Putamen (tissue), 1 donor: ENCODE measurements at regions not wholly inside any gene's neighbourhood (a gene's known extent, or its start where the extent isn't known, plus 50 kb on each side); places are given as distances from the start of the nearest gene placed in this dataset.
A peak's percentile ranks its signal among the peaks of the same experiment; 100 is the strongest.
"Not testable (repeated sequence)": the region's sequence is repeated elsewhere in the genome, so short reads cannot be mapped to it uniquely, and the experiment has no call there.

ENCODE experiments used
- DNase-seq: peaks from one replicate; pipeline ENCODE4 v3.0.0-alpha.2; 2016; ENCODE audit warnings: low spot score

GRCh38 chr20:30484009-30484748 lies 773.3 kb upstream of the DEFB115 start:
- DNase-seq = no peak

GRCh38 chr20:30484749-30485070 lies 772.8 kb upstream of the DEFB115 start:
- no peak for DNase-seq

DNA sequence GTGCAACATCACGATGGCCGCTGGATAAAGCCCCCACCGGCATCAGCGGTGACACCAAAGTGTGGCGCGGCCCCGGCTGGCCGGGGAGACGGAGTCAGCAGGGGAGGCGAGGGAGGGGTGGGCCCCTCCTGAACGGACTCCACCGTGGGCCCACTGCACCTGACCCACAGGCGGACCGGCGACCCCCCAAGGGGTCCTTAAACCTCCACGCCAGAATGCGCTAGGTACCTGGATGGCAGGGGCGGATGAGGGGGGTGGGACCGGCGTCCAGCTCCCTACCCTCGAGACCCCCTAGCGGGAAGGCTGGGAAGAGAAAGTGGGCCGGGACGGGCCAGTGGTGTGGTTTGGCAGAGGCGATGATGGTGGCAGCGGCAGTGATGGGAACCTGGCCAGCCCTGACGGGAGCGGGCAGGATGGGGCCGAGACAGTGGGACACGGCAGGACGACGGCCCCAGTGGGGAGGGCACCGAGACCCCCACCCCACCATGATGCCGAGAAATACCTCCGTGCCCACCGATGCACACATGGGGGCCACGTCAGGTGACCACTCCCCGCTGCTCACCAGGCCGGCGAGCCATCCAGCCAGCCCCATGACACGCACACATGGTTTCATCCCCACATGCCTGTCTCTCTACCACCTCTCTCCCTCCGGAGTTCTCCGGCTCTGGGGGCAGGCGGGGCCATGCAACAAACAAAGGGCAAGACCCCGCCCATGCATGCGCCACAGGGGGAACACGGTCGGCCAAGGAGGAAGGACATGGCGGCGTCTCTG lies 771.9 kb upstream of the DEFB115 start:
- no peak for DNase-seq

DNA sequence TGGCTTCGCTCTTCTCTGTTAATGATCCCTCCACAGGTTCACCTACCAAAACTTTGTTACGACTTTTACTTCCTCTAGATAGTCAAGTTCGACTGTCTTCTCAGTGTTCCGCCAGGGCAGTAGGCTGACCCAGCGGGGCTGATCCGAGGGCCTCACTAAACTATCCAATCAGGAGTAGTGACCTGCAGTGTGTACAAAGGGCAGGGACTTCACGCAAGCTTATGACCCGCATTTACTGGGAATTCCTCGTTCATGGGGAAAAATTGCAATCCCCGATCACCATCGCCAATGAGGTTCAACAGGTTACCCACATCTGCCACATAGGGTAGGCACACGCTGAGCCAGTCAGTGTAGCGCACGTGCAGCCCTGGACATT lies 771.4 kb upstream of the DEFB115 start:
- DNase-seq = no peak

- DNase-seq = not testable (repeated sequence)
These were observed 770.0 kb upstream of the DEFB115 start for GRCh38 chr20:30487461-30487860.

DNA sequence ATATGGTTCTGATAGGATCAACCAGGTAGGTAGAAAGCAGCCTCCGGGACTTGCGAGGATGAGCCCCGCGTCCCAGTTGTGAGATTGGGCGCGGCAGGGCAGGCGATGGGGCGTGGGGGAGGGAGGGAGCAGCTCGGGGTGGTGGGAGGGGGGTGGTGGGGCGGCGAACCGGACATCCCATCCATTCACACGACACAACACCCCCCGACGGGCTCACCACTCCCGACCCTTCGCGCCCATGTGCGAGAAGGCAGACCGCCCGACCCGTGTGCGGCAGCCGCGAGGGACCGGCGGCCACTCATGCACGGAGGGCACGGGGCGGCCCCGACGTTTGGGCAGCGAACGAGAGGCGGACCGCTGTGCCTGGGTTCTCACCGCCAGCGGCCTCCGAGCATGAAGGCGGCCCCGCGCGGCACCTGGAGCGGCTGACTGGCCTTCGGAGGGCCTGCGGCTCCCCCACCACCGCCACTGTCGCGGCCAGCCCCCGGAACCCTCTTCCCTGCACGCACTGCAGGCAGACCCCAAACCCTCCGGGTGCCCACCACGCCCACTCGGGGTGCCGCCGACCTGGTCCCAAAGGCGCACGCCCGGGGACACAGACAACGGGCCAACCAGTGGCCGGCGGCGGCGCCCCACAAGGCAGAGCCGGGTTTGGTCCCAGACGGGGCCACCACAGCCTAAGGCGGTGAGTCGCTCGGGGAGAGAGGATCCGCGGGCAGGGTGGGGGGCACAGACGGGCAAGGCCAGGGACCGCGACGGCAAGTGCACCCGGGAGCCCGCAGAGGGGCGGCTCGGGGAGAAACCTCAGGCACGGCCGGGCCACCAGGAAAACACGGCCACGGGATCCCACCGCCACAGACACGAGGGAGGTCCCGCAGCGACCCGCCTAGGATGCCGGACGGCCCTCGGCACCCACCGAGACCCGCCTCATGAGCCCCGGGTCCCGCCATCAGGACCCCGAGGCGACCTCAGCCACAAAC lies 769.2 kb upstream of the DEFB115 start:
- DNase-seq = no peak

GRCh38 chr20:30488941-30489613 lies 768.4 kb upstream of the DEFB115 start:
- DNase-seq = no peak

GRCh38 chr20:30489614-30490003 lies 767.9 kb upstream of the DEFB115 start:
- DNase-seq = no peak

GRCh38 chr20:30491016-30491415 lies 766.4 kb upstream of the DEFB115 start:
- DNase-seq = no peak

DNA sequence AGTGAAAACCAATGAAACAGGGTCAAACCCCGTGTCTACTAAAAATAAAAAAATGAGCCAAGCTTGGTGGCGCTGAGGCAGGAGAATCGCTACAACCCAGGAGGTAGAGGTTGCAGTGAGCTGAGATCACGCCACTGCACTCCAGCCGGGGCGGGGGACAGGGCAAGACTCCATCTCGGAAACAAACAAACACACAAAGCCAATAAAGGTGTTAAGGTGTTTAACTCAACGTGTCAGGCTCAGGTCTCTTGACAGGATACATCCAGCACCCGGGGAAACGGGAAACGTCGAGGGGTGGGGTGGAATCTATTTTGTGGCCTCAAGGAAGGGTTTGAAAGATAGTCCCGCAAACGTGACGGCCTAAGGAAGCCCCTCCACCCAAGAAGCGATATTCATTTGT lies 760.8 kb upstream of the DEFB115 start:
- not testable (repeated sequence) for DNase-seq

- not testable (repeated sequence) for DNase-seq
These were observed 760.3 kb upstream of the DEFB115 start for GRCh38 chr20:30497191-30497590.

DNA sequence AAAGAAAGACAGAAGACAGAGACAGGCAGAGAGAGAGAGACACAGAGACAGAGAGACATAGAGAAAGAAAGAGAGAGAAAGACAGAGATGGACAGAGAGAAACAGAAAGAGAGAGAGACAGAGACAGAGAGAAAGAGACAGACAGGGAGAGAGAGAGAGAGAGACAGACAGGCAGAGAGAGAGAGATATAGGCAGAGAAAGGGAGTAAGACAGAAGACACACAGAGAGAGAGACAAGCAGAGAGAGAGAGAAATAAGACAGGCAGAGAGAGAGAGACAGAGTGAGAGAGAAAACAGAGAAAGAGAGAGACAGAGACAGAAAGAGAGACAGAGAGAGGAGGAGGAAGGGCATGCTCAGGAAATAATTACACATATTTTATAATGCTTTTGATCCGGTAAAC lies 758.3 kb upstream of the DEFB115 start:
- DNase-seq = no peak

- not testable (repeated sequence) for DNase-seq
These were observed 757.6 kb upstream of the DEFB115 start for GRCh38 chr20:30499716-30500446.

DNA sequence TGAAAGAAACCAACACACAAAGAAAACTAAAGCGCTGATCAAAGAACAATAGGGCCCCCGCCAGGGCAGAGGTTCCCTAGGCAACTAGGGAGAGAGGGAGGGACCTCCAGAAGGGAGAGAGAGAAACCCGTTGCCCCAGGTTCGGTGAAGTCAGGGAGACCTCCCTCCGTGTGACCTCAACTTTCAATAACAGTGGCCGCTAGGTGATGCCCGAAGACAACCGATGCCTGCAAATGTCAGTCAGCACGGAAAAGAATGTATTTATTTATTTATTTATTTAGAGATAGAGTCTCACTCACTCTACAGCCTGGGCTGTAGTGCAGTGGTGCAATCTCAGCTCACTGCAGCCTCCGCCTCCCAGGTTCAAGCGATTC lies 757.0 kb upstream of the DEFB115 start:
- DNase-seq = peak; percentile 7

GRCh38 chr20:30500829-30501440 lies 756.5 kb upstream of the DEFB115 start:
- DNase-seq = no peak

DNA sequence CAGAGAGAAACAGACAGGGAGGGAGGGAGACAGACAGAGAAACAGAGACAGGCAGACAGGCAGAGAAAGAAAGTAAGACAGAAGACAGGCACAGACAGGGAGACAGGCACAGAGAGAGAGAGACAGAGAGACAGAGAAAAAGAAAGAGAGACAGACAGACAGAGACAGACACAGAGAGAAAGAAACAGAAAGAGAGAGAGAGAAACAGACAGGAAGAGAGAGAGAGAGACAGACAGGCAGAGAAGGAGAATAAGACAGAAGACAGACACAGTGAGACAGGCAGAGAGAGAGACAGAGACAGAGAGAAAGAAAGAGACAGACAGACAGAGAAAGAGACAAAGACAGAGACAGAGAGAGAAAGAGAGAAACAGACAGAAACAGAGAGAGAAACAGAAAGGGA lies 754.8 kb upstream of the DEFB115 start:
- DNase-seq = no peak

- DNase-seq = not testable (repeated sequence)
These were observed 754.3 kb upstream of the DEFB115 start for GRCh38 chr20:30503204-30503603.

DNA sequence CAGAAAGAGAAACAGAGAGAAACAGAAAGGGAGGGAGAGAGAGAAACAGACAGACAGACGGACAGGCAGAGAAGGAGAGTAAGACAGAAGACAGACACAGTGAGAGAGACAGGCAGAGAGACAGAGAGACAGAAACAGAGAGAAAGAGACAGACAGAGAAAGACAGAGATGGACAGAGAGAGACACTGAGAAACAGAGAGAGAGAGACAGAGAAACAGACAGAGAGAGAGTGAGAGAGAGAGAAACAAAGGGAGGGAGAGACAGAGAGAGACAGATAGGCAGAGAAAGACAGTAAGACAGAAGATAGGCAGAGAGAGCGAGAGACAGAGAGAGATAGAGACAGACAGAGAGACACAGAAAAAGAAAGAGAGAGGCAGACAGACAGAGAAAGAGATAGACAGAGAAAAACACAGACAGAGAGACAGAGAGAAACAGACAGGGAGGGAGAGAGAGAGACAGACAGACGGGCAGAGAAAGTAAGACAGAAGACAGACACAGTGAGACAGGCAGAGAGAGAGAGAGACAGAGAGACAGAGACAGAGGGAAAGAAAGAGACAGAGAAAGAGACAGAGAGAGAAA lies 753.4 kb upstream of the DEFB115 start:
- no peak for DNase-seq

DNA sequence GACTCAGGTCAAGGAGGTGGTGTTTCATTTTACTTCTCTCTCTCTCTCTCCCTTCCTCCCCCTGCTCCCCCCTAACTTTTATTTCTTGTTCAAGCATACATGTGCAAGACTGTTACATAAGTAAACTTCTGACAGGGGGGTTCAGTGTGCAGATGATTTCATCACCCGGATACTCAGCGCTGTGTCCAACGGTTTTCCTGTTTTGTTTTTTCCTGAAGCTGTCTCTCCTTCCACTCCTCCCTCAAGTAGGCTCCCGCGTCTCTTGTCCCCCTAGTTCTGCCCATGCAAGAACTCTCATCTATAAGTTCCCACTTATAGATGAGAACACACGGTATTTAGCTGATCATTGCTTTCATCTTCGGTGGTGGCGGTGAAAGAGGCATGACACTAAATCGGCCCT lies 751.9 kb upstream of the DEFB115 start:
- DNase-seq = no peak

DNA sequence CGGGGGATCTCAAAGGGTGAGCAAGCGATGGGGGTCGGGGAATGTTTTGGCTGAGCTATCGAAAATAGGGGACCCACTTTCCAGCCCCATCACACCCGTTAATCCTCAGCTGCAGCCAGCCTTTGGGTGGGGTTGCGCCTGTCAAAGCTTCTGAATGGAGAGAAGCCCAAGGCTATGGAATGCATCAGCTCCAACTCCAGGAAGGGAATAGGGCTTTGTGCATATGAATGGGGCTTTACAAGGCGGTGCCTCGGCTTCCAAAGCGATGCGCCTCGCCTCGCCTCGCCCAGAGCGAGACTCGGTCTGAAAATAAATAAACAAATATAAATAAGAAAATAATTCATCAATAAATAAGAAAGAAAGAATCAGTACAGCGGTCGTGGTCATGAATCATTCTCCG lies 751.4 kb upstream of the DEFB115 start:
- DNase-seq = no peak
